GM18873 (cell line): ENCODE measurements at regions not wholly inside any gene's neighbourhood (a gene's known extent, or its start where the extent isn't known, plus 50 kb on each side); places are given as distances from the start of the nearest gene placed in this dataset.
"Not testable (repeated sequence)": the region's sequence is repeated elsewhere in the genome, so short reads cannot be mapped to it uniquely, and the experiment has no call there.

Source experiments
- ATAC-seq: cut with Tn5 transposase; IDR thresholded peaks from one replicate; pipeline ENCODE4 v1.9.1; 2021; ENCODE audit warnings: mild to moderate bottlenecking, moderate library complexity, moderate number of reproducible peaks; ENCODE audit not compliant: unreplicated experiment, low FRiP score

DNA sequence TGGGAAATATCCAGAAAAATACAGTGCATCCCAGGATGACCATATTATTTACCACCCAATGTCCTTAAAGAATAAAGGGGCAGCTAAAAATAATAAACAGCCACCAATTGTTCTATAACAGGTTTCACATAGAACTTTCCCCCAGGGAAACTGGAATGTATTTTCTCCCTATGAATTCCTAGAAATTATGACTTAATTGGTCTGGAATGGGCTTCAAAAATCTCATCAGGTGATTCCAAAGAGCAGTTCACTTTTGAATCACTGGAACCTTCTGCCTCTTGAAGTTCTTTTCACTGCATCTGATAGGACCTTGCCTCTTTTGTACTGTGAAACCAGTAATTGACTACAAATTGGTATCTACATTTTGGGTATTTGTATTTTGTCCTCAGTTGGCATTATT lies 119.3 kb downstream of the ZNF330 start:
- no peak for ATAC-seq

DNA sequence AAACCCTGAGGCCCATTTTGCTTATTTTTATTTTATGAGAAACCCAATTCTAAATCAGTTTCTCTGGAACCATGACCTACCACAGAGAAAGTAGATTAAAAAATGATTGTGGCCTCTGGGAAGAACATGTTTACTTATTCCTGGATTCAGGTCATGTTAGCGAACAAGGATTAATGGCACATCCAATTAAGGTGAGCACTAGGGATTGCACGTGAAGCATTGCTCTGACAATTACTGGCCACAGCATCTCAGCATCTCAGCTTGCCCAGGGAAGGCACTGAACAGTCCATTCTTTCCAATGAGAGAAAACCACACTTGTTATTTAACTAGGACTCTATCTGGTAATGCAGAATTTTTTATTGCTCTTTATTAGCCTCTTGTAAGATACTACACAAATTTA lies 119.8 kb downstream of the ZNF330 start:
- no peak for ATAC-seq

DNA sequence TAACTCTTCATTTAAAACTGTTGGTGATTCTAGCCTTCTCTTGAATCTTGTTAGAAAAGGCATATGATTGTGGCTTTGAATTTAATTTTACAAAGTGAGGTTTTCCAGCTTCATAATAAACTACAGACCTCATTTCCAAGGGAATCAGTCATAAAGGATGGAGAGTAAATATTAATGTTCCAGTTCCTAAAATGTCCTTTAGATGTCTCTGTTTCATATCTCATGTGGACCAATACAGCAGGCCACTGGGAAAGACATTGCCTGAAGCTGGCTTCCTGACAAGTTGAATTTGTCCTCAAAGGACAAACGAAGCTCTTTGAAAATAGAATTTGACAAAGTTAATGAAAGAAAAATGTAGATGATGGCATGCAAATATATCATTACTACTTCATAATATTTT lies 125.4 kb downstream of the ZNF330 start:
- peak; percentile 53 for ATAC-seq

DNA sequence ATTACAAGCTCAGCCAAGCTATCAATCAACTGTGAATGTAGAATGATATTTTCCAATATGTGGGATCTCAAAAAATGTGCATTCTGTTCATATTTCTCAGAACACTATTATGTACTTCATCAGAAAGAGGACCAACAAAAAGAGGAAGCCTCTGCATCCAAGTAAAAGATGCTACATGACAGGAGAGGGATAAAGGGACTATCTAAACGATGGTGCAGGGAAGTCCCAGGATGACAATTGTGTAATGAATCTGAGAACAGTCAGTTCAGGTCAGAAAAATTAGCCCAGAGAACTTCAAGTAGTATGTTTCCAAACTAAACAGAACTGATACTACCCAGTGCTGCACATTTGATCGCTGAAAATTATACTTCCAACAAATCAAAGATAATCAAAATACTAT lies 127.0 kb downstream of the ZNF330 start:
- no peak for ATAC-seq

DNA sequence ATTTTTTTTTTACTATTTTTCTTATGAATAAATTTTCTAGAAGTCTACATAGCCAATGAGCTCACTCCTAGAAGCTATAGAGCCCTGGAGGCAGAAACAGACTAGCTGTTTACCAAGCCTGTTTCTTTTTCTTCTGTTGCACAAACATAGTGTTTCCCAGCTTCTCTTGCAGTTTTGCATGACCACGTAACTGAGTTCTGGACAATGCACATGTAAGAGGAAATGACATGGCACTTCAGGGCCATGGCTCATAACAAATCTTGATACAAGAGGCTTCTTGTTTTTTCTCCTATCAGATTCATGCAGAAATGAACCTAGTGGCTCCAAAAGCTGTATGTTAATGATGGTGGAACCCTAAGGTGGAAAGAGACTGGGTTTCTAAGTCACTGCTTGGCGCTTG lies 127.4 kb downstream of the ZNF330 start:
- no peak for ATAC-seq

DNA sequence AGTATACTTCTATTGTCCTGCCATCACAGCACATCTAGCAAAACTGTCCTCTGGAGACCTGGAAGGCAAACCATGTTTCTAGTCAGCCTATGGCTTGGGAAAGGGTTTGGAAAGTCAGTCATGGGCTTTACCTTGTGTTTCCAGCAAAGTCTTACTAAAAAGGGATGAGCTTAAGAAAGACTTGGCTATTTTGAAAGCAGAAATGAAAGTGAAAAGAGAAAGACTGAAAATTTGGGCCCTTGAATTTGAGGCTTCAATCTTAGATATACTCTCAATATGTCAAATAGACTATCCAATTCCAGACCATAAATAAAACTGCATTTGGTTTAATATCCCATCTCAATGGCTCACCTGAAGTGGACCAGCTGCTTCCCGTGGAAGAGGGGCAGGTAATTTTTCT lies 127.9 kb downstream of the ZNF330 start:
- ATAC-seq: no peak

DNA sequence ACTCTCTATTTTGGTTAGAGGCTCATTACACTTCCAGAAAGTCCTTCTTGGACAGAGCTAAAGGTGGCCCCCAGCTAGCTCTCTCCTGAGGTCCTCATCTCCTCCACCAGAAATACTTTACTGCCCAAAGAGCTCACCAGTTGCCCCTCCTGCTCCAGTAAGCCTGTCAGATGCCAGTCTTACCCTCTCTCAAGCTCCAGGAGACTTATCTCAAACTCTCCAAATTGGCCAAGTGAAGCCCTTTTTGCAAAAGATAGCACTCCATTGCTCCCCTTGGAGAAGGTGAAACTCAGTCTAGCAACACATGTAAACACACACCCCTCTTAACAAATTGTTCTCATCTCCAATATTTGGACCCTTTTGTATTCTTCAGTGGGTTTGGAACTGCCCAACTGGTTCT lies 128.5 kb downstream of the ZNF330 start:
- no peak for ATAC-seq

DNA sequence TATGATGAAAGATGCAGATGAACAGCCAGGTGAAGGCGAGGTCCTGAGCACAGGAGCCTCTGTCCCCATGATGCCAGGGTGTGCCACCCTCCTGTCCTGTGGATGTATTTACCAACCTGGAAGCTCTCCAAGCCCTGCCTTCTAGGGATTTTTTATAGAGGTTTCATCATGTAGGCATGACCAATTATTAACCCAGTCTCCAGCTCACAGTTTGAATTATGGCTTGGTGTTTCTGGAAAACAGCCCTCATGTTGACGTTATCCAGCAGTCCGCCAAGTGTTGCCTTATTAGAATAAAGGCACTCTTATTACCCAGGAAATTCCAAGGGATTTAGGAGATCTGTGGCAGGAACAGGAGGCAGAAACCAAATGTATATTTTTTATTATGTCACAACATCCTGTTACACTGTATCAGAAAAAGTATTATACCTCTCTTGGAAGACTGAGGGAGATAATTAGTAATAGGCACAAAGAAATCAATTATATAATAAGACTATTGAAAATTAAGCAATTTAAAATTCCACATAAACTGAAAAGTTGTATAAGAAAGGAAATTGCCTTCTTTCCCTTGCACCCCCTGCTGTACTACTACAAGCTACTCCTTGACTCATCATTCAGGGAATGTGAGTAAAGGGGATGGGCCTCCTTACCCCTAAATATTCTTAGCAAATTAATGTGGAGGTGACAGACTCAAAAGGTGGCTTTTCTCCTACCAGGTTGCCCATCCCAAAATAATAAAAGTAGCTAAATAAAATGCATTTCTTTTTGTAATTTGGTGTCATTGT lies 129.6 kb downstream of the ZNF330 start:
- ATAC-seq: no peak

DNA sequence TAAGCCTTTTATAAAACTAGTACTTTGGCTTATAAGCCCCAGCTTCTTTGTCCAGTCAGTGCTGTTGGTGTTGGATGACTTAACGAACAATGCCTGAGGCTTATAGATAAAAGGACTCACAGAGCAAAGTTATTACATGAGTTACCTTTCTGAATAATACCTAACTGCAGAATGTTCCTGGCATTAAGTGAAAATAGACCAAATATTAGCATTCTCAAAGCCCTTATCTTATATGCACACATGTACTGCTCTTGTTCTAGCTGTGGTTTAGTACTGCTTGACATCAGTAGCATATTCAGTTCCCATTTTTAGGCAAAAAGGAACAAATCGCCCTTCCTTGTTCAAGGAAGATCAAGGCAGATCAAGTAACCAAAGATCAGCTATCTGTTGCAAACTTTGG lies 131.6 kb downstream of the ZNF330 start:
- ATAC-seq: no peak

DNA sequence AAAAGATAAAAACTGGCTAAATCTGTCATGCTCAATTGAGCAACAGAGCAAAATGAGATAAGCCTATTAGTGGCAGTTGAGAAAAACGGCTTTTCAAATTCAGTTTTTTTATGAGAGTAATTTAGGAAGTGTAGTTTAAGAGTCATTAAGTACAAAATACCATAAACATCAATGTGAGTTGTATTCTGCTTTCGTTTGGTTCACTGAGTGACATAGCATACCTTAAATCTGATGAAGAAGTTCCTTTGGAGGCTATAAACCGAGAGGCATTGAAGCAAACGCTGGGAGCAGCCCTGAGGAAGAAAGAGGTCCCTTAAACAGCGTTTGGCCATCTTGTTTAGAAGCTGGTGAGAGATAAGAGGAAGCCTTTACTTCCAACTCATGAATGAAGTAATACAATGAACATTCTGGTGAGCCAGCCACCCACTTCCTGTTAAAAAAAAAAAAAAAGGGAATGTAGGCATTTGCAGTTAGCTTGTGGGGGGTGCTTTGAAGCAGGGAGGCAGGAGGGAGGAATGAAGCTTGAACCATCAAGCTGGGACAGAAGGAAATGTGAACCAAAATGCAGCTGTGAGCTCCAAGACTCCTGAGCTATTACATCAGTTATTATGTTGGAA lies 132.3 kb downstream of the ZNF330 start:
- no peak for ATAC-seq

DNA sequence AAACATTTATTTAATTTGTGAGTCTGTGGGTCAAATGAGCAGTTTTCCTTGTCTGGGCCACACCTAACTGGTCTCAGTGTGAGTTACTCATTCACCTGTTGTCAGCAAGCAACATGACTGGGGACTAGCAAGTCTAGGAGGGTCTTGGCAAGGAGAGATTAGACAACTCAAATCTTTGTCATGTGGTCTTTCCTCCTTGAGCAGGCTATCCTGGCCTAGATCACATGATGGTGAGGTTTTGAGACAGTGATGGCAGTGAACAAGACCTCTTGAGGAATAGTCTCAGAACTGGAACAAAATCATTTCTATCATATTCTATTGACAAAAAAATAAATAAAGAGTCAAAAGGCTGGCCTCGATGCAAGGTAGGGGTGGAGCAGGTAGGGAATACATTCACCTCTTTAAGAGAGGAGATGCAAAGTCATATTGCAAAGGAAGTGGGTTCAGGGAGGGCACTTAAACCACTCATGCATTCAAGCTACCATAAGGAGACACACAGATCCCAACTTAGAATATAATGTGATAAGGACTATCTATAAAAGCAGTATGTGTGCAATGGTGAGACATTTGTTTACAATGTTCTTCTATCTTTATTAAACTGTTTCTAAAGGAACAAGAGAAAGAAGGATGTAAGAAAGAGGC lies 135.7 kb downstream of the ZNF330 start:
- no peak for ATAC-seq

DNA sequence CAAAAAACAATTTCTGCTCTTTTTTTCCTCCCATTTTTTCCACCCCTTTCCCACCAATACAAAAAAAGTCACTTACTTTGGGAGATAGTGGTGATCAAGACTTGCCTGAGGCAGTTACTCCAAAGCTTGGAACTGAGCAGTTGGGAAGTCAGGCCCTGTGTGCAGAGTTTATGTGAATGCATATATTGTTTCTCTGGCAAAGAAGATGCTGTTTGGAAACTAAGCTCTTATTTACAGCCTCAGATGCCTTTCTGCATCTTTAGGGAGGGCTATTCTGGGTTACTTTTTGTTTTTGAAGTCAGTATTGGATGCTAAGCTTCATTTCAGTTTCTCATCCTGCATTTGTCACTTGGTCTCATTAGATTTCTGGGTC lies 136.3 kb downstream of the ZNF330 start:
- ATAC-seq: no peak

DNA sequence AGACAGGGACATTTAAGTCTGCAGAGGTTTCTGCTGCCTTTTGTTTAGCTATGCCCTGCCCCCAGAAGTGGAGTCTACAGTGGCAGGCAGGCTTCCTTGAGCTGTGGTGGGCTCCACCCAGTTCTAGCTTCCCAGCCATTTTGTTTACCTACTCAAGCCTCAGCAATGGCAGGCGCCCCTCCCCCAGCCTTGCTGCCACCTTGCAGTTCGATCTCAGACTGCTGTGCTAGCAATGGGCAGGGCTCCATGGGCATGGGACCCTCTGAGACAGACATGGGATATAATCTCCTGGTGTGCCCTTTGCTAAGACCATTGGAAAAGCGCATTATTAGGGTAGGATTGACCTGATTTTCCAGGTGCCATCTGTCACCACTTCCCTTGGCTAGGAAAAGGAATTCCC lies 147.5 kb downstream of the ZNF330 start:
- not testable (repeated sequence) for ATAC-seq

DNA sequence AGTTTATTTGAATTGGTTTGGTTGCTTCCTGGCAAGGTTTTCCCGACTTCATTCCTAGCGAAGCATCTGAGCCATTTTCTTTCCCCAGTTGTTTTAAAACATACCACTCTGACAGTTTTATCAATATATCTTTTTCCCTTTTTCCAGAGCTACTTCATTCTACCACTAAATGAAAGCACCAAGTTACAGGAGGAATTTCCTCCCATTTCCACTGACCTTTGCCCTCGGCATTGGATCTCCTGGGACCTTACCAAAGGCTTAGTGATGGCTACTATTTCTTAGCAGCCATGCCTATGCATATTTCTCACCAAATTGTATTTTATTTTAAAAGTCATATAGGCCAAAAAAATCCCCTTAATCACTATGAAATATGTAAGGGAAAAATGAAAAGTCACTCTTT lies 150.5 kb downstream of the ZNF330 start:
- ATAC-seq: no peak

DNA sequence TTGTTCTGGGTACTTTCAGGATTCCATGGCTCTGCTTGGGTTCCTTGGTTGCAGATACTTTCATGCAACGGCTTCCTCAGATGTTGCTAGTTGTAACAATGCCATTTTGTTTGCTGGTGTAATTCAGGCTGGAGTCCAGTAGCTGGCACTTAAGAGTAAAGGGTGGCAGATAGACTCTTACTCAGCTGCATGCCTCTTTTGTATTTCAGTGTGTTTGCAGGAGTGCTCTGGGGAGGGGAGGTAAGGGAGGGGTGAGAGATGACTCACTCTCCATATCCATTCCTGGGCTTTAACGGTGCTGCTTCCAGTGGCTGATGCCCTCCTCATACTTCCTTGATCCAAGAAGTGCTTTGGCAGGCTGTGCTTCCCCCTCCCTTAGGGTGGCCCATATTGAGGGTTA lies 155.2 kb downstream of the ZNF330 start:
- no peak for ATAC-seq

DNA sequence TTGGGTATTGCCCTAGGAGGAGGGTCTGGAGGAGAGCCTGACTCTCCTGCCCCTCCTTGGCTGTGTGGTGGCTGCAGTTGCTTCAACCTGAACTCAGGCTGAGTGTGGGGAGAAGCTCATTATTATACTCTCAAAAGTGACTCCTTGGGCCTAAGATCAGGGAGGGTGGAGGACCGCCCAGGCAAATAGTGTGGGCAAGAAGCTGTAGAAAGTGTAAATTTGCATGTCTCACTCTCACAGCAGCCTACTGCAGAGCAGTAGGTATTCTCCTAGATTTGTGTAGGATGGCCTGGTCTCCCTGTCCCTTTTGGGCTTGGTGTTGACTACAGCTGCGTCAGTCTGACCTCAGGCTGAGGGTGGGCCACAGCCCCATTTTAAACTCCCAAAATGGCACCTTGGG lies 156.1 kb downstream of the ZNF330 start:
- no peak for ATAC-seq

DNA sequence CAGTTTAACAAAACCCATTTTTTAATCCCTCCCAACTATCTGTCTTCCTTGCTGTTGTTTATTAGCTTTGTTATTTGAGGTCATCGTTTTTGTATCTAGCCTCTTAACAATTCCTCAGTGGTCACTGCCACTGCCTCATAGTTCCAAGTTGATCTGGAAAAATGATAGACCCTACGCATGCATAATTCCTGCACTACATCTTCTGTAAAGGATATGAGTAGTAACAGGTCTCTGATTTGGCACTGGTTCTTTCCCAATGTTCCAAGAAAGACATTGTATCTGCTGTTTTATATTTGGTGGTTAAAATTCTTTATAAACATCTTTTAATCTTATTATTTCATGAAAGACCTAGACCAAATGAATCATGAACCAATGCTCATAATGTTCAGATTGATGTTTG lies 166.6 kb downstream of the ZNF330 start:
- ATAC-seq: no peak

DNA sequence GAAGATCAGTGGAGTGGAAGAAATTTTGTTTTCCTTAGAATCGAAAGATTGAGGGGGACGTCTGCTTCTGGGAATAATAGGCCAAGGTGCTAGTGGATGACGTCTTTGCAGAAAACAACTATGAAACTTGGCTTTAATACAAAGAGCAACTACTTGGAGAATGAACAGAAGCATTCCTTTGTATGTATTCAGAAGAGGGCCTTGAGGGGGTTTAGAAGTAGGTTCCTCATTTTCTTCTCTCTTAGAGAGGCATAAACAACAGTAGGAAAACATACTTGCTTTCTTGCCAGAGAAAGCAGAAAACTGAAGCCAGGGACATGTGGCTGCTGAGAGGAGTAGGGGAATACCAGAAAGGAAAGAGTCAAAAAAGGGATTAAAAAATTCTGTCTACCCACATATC lies 167.8 kb downstream of the ZNF330 start:
- ATAC-seq: no peak

DNA sequence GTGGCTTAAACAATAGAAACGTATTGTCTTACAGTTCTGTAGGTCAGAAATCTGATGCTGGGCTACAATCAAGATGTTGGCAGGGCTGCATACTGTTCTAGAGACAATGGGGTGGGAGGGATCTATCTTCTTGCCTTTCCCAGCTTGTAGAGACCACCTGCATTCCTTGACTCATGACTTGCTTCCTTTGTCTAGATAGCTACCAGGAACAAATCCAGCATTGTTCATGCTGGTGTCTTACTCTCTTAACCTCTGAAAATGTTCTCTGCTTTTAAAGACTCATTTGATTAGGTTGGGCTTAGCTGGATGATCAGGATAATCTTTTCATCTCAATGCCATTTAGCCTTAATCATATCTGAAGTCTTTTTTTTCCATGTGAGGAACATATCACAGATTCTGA lies 169.0 kb downstream of the ZNF330 start:
- no peak for ATAC-seq

DNA sequence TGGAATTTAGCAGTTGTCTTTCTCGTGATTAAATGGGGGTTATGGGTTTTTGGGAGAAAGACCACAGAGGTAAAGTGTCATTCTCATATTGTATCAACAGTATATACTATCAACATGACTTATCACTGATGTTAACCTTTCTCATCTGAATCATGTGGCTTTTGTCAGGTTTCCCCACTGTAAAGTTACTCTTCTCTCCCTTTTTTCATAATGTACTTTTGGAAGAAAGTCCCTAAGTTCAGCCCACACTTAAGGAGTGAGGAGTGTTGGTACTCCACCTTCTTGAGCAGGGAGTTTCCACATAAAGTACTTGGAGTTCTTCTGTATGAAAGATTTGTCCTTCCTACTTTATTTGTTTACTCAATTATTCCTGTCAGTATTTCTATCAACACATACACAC lies 169.9 kb downstream of the ZNF330 start:
- no peak for ATAC-seq

DNA sequence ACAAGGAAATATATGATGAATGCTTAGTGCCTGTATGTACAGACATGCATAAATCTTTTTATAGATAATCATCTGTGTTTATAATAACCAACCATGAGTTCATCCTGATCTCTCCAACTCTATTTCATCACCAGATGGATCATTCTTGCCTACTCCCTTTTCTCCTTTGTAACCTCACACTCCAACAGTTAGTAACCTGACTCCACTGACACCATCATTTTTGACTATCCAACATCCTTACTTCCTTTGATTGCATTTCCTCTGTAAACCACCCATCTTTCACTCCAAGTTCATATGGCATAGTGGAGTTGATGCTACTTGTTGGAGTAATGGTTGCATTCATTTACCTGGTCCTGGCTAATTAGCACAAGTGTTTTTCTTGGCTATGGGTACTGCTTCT lies 170.6 kb downstream of the ZNF330 start:
- ATAC-seq: no peak

DNA sequence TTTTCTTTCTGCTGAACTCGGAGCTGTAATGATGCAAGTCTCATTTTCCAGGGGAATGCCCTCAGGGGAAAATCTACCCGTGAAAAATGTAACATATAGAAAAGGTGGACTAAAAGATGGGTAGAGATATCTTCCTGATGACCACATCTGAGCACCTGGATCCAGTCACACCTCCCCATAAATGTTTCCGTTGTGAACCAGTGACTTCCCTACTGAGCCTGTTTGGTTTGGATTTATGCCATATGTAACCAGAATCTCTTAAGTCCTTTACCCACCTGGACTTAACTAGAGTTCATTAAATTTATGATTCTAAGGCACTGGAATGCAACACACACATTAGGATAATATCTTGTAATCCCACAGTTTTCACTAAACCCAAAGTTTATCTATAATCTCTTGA lies 171.1 kb downstream of the ZNF330 start:
- ATAC-seq: no peak
